Aorta (tissue), 5 donors: ENCODE measurements at regions not wholly inside any gene's neighbourhood (a gene's known extent, or its start where the extent isn't known, plus 50 kb on each side); places are given as distances from the start of the nearest gene placed in this dataset.

ENCODE experiments used
- ATAC-seq: fragments of 200-7000 bp; cut with Tn5 transposase; one replicate; pipeline ENCODE4 v1.9.1; 2022; ENCODE audit warnings: moderate library complexity; ENCODE audit not compliant: low FRiP score
- DNase-seq, 2 donors: peaks; one replicate each; pipeline ENCODE4 v3.0.0-alpha.2; 2020
- H3K27ac ChIP-seq, 2 donors: one replicate each; pipeline ENCODE4 v1.5.1; 2013; ENCODE audit warnings: low read length in 2 of 2, mild to moderate bottlenecking in 2 of 2, moderate library complexity in 2 of 2, control low read depth in 1 of 2, inconsistent platforms in 1 of 2, low read depth in 1 of 2
- H3K27me3 ChIP-seq, 2 donors: one replicate each; pipeline ENCODE4 v1.6.1; 2013; ENCODE audit warnings: control low read depth in 1 of 2, low read length in 1 of 2, mild to moderate bottlenecking in 1 of 2, moderate library complexity in 1 of 2; ENCODE audit not compliant: insufficient read depth in 2 of 2, control insufficient read depth in 1 of 2
- H3K36me3 ChIP-seq, 2 donors: one replicate each; pipeline ENCODE4 v1.6.1; 2013; ENCODE audit warnings: control low read depth in 1 of 2, low read length in 1 of 2, mild to moderate bottlenecking in 1 of 2; ENCODE audit not compliant: insufficient read depth in 2 of 2, control insufficient read depth in 1 of 2
- H3K4me1 ChIP-seq, 2 donors: one replicate each; pipeline ENCODE4 v1.6.1; 2013; ENCODE audit warnings: low read length in 2 of 2, control low read depth in 1 of 2, mild to moderate bottlenecking in 1 of 2, moderate library complexity in 1 of 2; ENCODE audit not compliant: insufficient read depth in 2 of 2, control insufficient read depth in 1 of 2
- H3K4me3 ChIP-seq, 2 donors: one replicate each; pipeline ENCODE4 v1.5.1; 2013; ENCODE audit warnings: low read length in 2 of 2, control low read depth in 1 of 2, mild to moderate bottlenecking in 1 of 2
- H3K9me3 ChIP-seq: one replicate; pipeline ENCODE4 v1.6.1; 2013; ENCODE audit warnings: mild to moderate bottlenecking, low read length; ENCODE audit not compliant: control insufficient read depth
- WGBS, 2 donors: extraction: QIAGEN DNeasy Blood & Tissue Kit; methylation state at CpG; one replicate each; pipeline ENCODE4 v1.1.7; 2013; 5-methylcytosine and 5-hydroxymethylcytosine counted together
- intact Hi-C, 2 donors: fragments of 100-400 bp; cut with DNase I; formaldehyde crosslinking; loops; one replicate each; pipeline versions ENCODE4 v1.14.2 to v1.15.0; 2022
- donor health status: healthy with polysubstance abuse.
- donor health status: Bipolar disorder and iron deficiency.
- donor health status: DM: no; HTN: no; CAD: no.
- donor health status: DM: no; HTN: no; CAD: no.
- donor health status: DM: yes; HTN: yes; CAD: no.

GRCh38 chr3:72338082-72338941, 509.9 kb downstream of the SHQ1 start:
- H3K4me1 ChIP-seq = peaks cover 0 to 2% of the 10 kb centered on the region in 2 donors
- no peaks in the 10 kb centered on the region for H3K27me3 ChIP-seq
- DNase-seq (no peak), ATAC-seq (no peak)
- no peaks in the 10 kb centered on the region for H3K36me3 ChIP-seq
- no peak overlapping the region for H3K27ac ChIP-seq
- intact Hi-C loops = loop anchor here in 1 of 2 donors (10.0 kb wide), 1 partner anchor 214 kb away; no protein-coding TSS in a partner anchor
- WGBS, 2 donors = 94 to 95% methylated on average over 8 of the region's 8 CpGs
- H3K9me3 ChIP-seq = no peaks in the 10 kb centered on the region
- H3K4me3 ChIP-seq = no peak overlapping the region

GRCh38 chr3:72337480-72337855, 510.8 kb downstream of the SHQ1 start:
- WGBS, 2 donors = 96 to 99% methylated on average over 5 of the region's 5 CpGs
- intact Hi-C loops = loop anchor here in 1 of 2 donors (10.0 kb wide), 1 partner anchor 213 kb away; no protein-coding TSS in a partner anchor
- Histone ChIP-seq H3K27me3 (no peaks in the 10 kb centered on the region), H3K9me3 (no peaks in the 10 kb centered on the region), H3K4me3 (no peak overlapping the region), H3K4me1 (peaks cover 0 to 2% of the 10 kb centered on the region in 2 donors), H3K27ac (no peak overlapping the region), H3K36me3 (no peaks in the 10 kb centered on the region)
- no peak for ATAC-seq
- DNase-seq = no peak

GRCh38 chr3:72336821-72337479, 511.3 kb downstream of the SHQ1 start:
- Histone ChIP-seq H3K36me3 (no peaks in the 10 kb centered on the region), H3K4me3 (no peak overlapping the region), H3K27me3 (no peaks in the 10 kb centered on the region), H3K9me3 (no peaks in the 10 kb centered on the region), H3K4me1 (peaks cover 0 to 2% of the 10 kb centered on the region in 2 donors), H3K27ac (no peak overlapping the region)
- ATAC-seq (peak; percentile 47), DNase-seq (peak; percentile 68 to 89)
- WGBS, 2 donors = 25 to 26% methylated on average over 24 of the region's 24 CpGs
- intact Hi-C loops = loop anchor here in 1 of 2 donors (10.0 kb wide), 1 partner anchor 212 kb away; no protein-coding TSS in a partner anchor

GRCh38 chr3:72336114-72336651, 512.1 kb downstream of the SHQ1 start:
- Histone ChIP-seq H3K27me3 (no peaks in the 10 kb centered on the region), H3K27ac (no peak overlapping the region), H3K4me1 (peaks cover 0 to 2% of the 10 kb centered on the region in 2 donors), H3K36me3 (no peaks in the 10 kb centered on the region), H3K9me3 (no peaks in the 10 kb centered on the region), H3K4me3 (no peak overlapping the region)
- whole genome bisulfite sequencing, 2 donors = 95 to 99% methylated on average over 7 of the region's 7 CpGs
- peak in 1 of 2 donors; percentile 20 for DNase-seq
- no peak for ATAC-seq
- intact Hi-C loops = loop anchor here in 1 of 2 donors (10.0 kb wide), 1 partner anchor 211 kb away; no protein-coding TSS in a partner anchor

DNA sequence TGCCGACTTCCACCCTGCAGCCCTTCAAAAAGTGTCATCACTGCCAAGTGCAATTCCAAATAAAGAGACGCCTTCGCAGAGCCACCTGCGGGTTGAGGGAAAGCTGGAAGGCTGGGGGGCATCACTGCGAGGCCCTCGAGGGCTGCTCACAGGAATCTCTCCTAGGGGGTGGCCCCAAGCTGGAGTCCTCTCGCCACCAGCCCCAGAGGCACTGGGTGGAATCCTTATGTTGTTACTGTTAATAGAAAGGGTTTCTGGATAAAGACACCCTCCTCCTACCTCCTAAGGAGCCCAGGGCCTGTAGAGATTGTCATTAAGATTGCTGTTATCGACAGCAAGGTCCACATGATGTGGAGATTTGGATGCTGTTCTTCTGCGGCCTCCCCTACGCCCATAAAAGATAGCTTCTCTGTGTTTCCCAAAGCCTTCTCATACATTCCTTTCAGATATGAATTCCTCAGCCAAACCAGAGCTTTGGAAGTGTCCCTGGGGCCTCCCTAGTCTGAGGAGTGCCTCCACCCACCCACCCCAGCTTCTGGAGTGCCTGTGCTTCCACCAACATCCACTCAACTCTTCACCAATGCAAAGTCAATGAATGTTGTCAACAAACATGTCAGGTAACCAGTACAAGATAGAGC, 512.7 kb downstream of the SHQ1 start:
- WGBS, 2 donors = 96% methylated on average over 10 of the region's 10 CpGs
- H3K36me3 ChIP-seq = no peaks in the 10 kb centered on the region
- peaks cover 0 to 2% of the 10 kb centered on the region in 2 donors for H3K4me1 ChIP-seq
- DNase-seq = peak in 1 of 2 donors; percentile 40
- no peak overlapping the region for H3K4me3 ChIP-seq
- no peaks in the 10 kb centered on the region for H3K27me3 ChIP-seq
- H3K9me3 ChIP-seq = no peaks in the 10 kb centered on the region
- ATAC-seq = no peak
- intact Hi-C loops = loop anchor here in 1 of 2 donors (10.0 kb wide), 1 partner anchor 211 kb away; no protein-coding TSS in a partner anchor
- H3K27ac ChIP-seq = no peak overlapping the region

DNA sequence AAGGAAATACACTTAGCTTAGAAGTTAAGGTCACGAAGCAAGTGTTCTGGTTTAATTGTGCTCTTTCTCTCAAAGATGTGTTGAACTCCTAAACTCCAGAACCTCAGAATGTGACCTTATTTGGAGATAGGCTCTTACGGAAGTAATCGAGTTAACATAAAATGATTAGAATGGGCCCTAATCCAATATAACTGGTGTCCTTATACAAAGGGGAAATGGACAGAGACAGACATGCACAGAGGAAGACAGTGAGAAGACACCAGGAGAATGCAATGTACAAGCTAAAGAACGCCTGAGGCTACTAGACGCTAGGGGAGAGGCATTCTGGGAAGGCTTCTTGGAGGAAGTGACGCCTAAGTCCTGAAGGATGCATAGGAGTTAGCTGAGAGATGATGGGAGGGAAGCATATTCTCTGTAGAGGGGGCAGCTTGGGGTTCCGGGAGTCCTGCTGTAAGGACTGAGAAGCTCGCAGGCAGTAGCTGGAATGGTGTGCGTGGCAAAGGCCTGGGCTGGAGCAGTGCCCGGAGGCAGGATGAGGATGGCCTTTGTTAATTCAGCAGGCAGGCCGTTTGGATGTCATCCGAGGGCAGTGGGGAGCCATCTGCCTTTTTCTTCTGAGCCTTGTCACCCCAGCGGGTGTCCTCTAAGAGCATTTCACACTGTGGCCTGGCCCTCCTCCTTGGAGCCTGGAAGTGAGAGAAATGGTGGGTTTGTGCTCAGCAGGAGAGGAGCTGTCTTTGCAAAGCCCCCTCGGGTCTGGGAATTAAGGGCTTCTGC, 513.4 kb downstream of the SHQ1 start:
- no peak overlapping the region for H3K27ac ChIP-seq
- peak in 1 of 2 donors; percentile 36 for DNase-seq
- whole genome bisulfite sequencing, 2 donors = 95 to 96% methylated on average over 13 to 14 of the region's 14 CpGs
- H3K4me1 ChIP-seq = peaks cover 0 to 2% of the 10 kb centered on the region in 2 donors
- no peaks in the 10 kb centered on the region for H3K36me3 ChIP-seq
- intact Hi-C loops = loop anchor here in 1 of 2 donors (10.0 kb wide), 1 partner anchor 210 kb away; no protein-coding TSS in a partner anchor
- ATAC-seq = no peak
- H3K4me3 ChIP-seq = no peak overlapping the region
- H3K27me3 ChIP-seq = no peaks in the 10 kb centered on the region
- no peaks in the 10 kb centered on the region for H3K9me3 ChIP-seq

DNA sequence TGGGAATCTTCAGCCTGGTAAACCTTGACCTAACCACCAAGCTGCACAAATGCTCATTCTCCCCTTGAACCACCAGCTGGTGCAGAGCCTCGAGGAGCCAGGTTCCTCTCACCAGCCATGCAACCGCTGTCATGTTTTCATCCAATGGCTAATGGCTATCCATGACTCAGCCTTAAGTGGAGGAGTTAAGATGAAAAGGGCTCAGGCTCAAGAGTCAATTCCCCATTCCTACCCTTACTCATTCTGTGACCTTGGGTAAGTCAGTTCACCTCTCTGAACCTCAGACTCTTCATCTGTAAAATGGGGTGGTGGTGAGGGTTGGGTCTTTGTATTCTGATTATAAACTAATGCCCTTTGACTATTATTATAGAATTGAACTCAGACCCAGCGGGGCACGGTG, 515.6 kb downstream of the SHQ1 start:
- intact Hi-C loops = loop anchor here in 1 of 2 donors (10.0 kb wide), 1 partner anchor 208 kb away; no protein-coding TSS in a partner anchor
- H3K4me3 ChIP-seq = no peak overlapping the region
- H3K27ac ChIP-seq = no peak overlapping the region
- H3K4me1 ChIP-seq = no peaks in the 10 kb centered on the region
- no peaks in the 10 kb centered on the region for H3K9me3 ChIP-seq
- ATAC-seq (no peak), DNase-seq (peak in 1 of 2 donors; percentile 1)
- H3K36me3 ChIP-seq = no peaks in the 10 kb centered on the region
- H3K27me3 ChIP-seq = no peaks in the 10 kb centered on the region
- WGBS, 2 donors = 97 to 100% methylated on average over 4 of the region's 4 CpGs
